Endothelial cell of umbilical vein (primary cell): ENCODE measurements at regions not wholly inside any gene's neighbourhood (a gene's known extent, or its start where the extent isn't known, plus 50 kb on each side); places are given as distances from the start of the nearest gene placed in this dataset.

Experiments
- BruUV-seq: library from RNA; stranded (reverse); fragments of 400-500 nt; replicated peaks from 2 replicates; lab custom pipeline; 2021; lab: Mats Ljungman, UMichigan
- CTCF ChIA-PET: fragments of 300-600, 350-600 bp; sonication (Branson Sonifier 250); formaldehyde crosslinking; loops from one replicate; lab custom pipeline; 2021; ENCODE audit warnings: antibody characterized with exemption, inconsistent platforms; lab: Charles Lee
- POLR2A ChIA-PET: fragments of 300-600, 350-600 bp; sonication (Branson Sonifier 250); formaldehyde crosslinking; loops from one replicate; lab custom pipeline; 2021; ENCODE audit warnings: antibody characterized with exemption, inconsistent platforms; lab: Charles Lee
- DNase-seq: peaks from one replicate; pipeline ENCODE4 v3.0.0-alpha.2; 2011; ENCODE audit warnings: low read depth, low spot score
- FAIRE-seq: peaks from 2 replicates; lab custom pipeline; 2011; peaks lifted over from hg19 to GRCh38; lab: Jason Lieb, UNC
- H2AFZ ChIP-seq: 2 replicates; pipeline ENCODE4 v1.6.0; 2012; ENCODE audit warnings: low read depth, low read length, control low read depth, inconsistent platforms
- H3K27ac ChIP-seq: 2 replicates; pipeline ENCODE4 v1.5.1; 2011; ENCODE audit warnings: low read depth, mild to moderate bottlenecking, control low read depth, low read length, moderate library complexity; ENCODE audit not compliant: insufficient read depth
- H3K27me3 ChIP-seq, 2 experiments: 2 replicates each; pipeline versions ENCODE4 v1.6.0 to v1.6.1; 2011; ENCODE audit warnings: low read length in 2 of 2, mixed read lengths in 1 of 2; ENCODE audit not compliant: control insufficient read depth in 2 of 2, insufficient read depth in 2 of 2
- H3K36me3 ChIP-seq, 2 experiments: 2 replicates in 1 of 2; 3 replicates in 1 of 2; pipeline ENCODE4 v1.5.1; 2011; ENCODE audit warnings: low read length in 2 of 2, mild to moderate bottlenecking in 1 of 2, moderate library complexity in 1 of 2; ENCODE audit not compliant: control insufficient read depth in 2 of 2, insufficient read depth in 2 of 2; ENCODE audit errors: extremely low read depth in 1 of 2
- H3K4me1 ChIP-seq: 3 replicates; pipeline ENCODE4 v1.5.1; 2011; ENCODE audit warnings: mild to moderate bottlenecking, low read length; ENCODE audit not compliant: control insufficient read depth, insufficient read depth; ENCODE audit errors: extremely low read depth
- H3K4me2 ChIP-seq: 2 replicates; pipeline ENCODE4 v1.6.1; 2011; ENCODE audit warnings: low read length, control low read depth, mixed read lengths; ENCODE audit not compliant: insufficient read depth
- H3K4me3 ChIP-seq, 3 experiments: fragments of 200-600 bp in 1 of 3; sonication (generic), shearing (Covaris generic) in 1 of 3; replicated peaks in 1 of 3; 2 replicates each; pipeline ENCODE4 v1.5.1; 2011 to 2016; ENCODE audit warnings: control low read depth in 3 of 3, low read length in 3 of 3, mild to moderate bottlenecking in 2 of 3, inconsistent platforms in 1 of 3, low read depth in 1 of 3, moderate library complexity in 1 of 3; ENCODE audit not compliant: insufficient read depth in 1 of 3
- H3K79me2 ChIP-seq: 2 replicates; pipeline ENCODE4 v1.6.0; 2012; ENCODE audit warnings: low read length, inconsistent platforms; ENCODE audit not compliant: control insufficient read depth, insufficient read depth
- H3K9ac ChIP-seq: replicated peaks from 2 replicates; pipeline ENCODE3; 2011; ENCODE audit warnings: low read length, control low read depth; ENCODE audit not compliant: insufficient read depth; ENCODE audit errors: extremely low read depth
- H3K9me1 ChIP-seq: replicated peaks from 3 replicates; pipeline ENCODE4 v1.6.0; 2011; ENCODE audit warnings: mild to moderate bottlenecking, low read length; ENCODE audit not compliant: control insufficient read depth, insufficient read depth; ENCODE audit errors: extremely low read depth
- H3K9me3 ChIP-seq: replicated peaks from 2 replicates; pipeline ENCODE4 v1.5.1; 2012; ENCODE audit warnings: low read length, inconsistent platforms; ENCODE audit not compliant: control insufficient read depth, insufficient read depth
- H4K20me1 ChIP-seq: replicated peaks from 2 replicates; pipeline ENCODE3; 2011; ENCODE audit warnings: mild to moderate bottlenecking, low read length; ENCODE audit not compliant: control insufficient read depth, insufficient read depth; ENCODE audit errors: extremely low read depth
- EZH2 ChIP-seq: IDR thresholded peaks from 2 replicates; pipeline ENCODE4 v1.6.1; 2012; ENCODE audit warnings: borderline replicate concordance, low read depth, mild to moderate bottlenecking, moderate library complexity, low read length, inconsistent platforms; ENCODE audit not compliant: severe bottlenecking
- FOS ChIP-seq: IDR thresholded peaks from 2 replicates; pipeline ENCODE4 v1.6.1; 2011; ENCODE audit warnings: mild to moderate bottlenecking, low read length, moderate library complexity, borderline replicate concordance; ENCODE audit not compliant: insufficient read depth
- GATA2 ChIP-seq: IDR thresholded peaks from 2 replicates; pipeline ENCODE4 v1.7.0; 2011; ENCODE audit warnings: low read depth, mild to moderate bottlenecking, moderate library complexity, mixed read lengths, low read length; ENCODE audit not compliant: insufficient read length, insufficient read depth
- JUN ChIP-seq: IDR thresholded peaks from 2 replicates; pipeline ENCODE4 v1.6.1; 2011; ENCODE audit warnings: borderline replicate concordance, low read depth; ENCODE audit not compliant: insufficient read length, insufficient read depth
- MAX ChIP-seq: IDR thresholded peaks from 2 replicates; pipeline ENCODE4 v1.6.1; 2011; ENCODE audit not compliant: insufficient read depth, insufficient read length
- MYC ChIP-seq: IDR thresholded peaks from one replicate; pipeline ENCODE4 v1.6.1; 2011; ENCODE audit warnings: mild to moderate bottlenecking, low read depth, low read length
- POLR2A ChIP-seq: IDR thresholded peaks from 2 replicates; pipeline ENCODE4 v1.6.1; 2012; ENCODE audit warnings: low read depth, mild to moderate bottlenecking, control low read depth, low read length
- POLR2AphosphoS5 ChIP-seq: IDR thresholded peaks from 2 replicates; pipeline ENCODE4 v1.6.1; 2012; ENCODE audit warnings: low read depth, mild to moderate bottlenecking, control low read depth, low read length, moderate library complexity; ENCODE audit not compliant: insufficient read depth
- dilution Hi-C: fragments of 300-500 bp; cut with MboI; formaldehyde crosslinking; loops from one replicate; pipeline ENCODE4 v1.15.0; 2019; ENCODE audit warnings: low sequenced_read_pairs; ENCODE audit not compliant: extremely low pct_ligation_motif_present
- intact Hi-C: fragments of 100-400 bp; cut with micrococcal nuclease; formaldehyde crosslinking; loops from one replicate; pipeline ENCODE4 v1.10.0; 2022
- TF ChIP-seq, protein P1 (sequence below), 2 donors: IDR thresholded peaks; 1 replicate in 1 of 2; 2 replicates in 1 of 2; pipeline ENCODE4 v1.5.1; 2011; ENCODE audit warnings: low read length in 2 of 2, mild to moderate bottlenecking in 2 of 2, moderate library complexity in 2 of 2, control low read depth in 1 of 2, inconsistent platforms in 1 of 2, low read depth in 1 of 2; ENCODE audit not compliant: insufficient read depth in 1 of 2; ENCODE audit errors: extremely low read depth in 1 of 2

GRCh38 chr2:219997341-219997851 lies 370.0 kb downstream of the SLC4A3 start:
- Histone ChIP-seq H3K9me1 (no peaks in the 10 kb centered on the region), H4K20me1 (no peaks in the 10 kb centered on the region), H3K27ac (no peak overlapping the region), H3K9ac (no peak overlapping the region), H3K4me3 (no peak overlapping the region), H2AFZ (no peak overlapping the region), H3K27me3 (no peaks in the 10 kb centered on the region), H3K9me3 (peaks cover 4% of the 10 kb centered on the region), H3K4me1 (no peaks in the 10 kb centered on the region), H3K4me2 (no peak overlapping the region), H3K36me3 (no peaks in the 10 kb centered on the region), H3K79me2 (no peaks in the 10 kb centered on the region)
- no peak for DNase-seq
- dilution Hi-C loops (no loop called here), intact Hi-C loops (no loop called here)
- no peak for TF ChIP-seq EZH2
- no peak for TF ChIP-seq POLR2AphosphoS5
- TF ChIP-seq JUN = no peak
- TF ChIP-seq POLR2A = no peak
- TF ChIP-seq, protein P1, sequence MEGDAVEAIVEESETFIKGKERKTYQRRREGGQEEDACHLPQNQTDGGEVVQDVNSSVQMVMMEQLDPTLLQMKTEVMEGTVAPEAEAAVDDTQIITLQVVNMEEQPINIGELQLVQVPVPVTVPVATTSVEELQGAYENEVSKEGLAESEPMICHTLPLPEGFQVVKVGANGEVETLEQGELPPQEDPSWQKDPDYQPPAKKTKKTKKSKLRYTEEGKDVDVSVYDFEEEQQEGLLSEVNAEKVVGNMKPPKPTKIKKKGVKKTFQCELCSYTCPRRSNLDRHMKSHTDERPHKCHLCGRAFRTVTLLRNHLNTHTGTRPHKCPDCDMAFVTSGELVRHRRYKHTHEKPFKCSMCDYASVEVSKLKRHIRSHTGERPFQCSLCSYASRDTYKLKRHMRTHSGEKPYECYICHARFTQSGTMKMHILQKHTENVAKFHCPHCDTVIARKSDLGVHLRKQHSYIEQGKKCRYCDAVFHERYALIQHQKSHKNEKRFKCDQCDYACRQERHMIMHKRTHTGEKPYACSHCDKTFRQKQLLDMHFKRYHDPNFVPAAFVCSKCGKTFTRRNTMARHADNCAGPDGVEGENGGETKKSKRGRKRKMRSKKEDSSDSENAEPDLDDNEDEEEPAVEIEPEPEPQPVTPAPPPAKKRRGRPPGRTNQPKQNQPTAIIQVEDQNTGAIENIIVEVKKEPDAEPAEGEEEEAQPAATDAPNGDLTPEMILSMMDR (IDR thresholded peaks at IDR 0.05; ENCODE audit: extremely low read depth in 1 of 2, insufficient read depth in 1 of 2, low read depth in 1 of 2, low read length in 2 of 2) = no peak
- TF ChIP-seq FOS = no peak
- TF ChIP-seq MAX = no peak
- TF ChIP-seq GATA2 = no peak
- no peak for TF ChIP-seq MYC
- CTCF ChIA-PET = no interaction called here
- POLR2A ChIA-PET = no interaction called here
- BruUV-seq = no TSS peak
- no peak for FAIRE-seq
